H1 (cell line): ENCODE measurements at regions not wholly inside any gene's neighbourhood (a gene's known extent, or its start where the extent isn't known, plus 50 kb on each side); places are given as distances from the start of the nearest gene placed in this dataset.

ENCODE experiments used
- CTCF ChIA-PET: fragments of 300-600 bp; sonication (Branson Sonifier 250); formaldehyde crosslinking; loops from one replicate; lab custom pipeline; 2021; ENCODE audit not compliant: partially characterized antibody; lab: Charles Lee
- POLR2A ChIA-PET: fragments of 300-600 bp; sonication (Branson Sonifier 250); formaldehyde crosslinking; loops from one replicate; lab custom pipeline; 2021; ENCODE audit warnings: inconsistent platforms; ENCODE audit not compliant: partially characterized antibody; lab: Charles Lee
- DNase-seq, 2 experiments: peaks; one replicate each; pipeline versions ENCODE4 v3.0.0 to v3.0.0-alpha.2; 2010 to 2022; ENCODE audit warnings: low spot score in 2 of 2, low read depth in 1 of 2, mixed read lengths in 1 of 2
- FAIRE-seq: peaks from 2 replicates; lab custom pipeline; 2011; peaks lifted over from hg19 to GRCh38; lab: Jason Lieb, UNC
- H2AFZ ChIP-seq: 2 replicates; pipeline ENCODE4 v1.8.1; 2012; ENCODE audit warnings: low read length, inconsistent platforms
- H2AK5ac ChIP-seq: 2 replicates; pipeline ENCODE4 v1.6.1; 2013; ENCODE audit warnings: low read depth, low read length
- H2BK120ac ChIP-seq: replicated peaks from 2 replicates; pipeline ENCODE3; 2013; ENCODE audit warnings: low read depth, low read length, inconsistent platforms
- H2BK12ac ChIP-seq: 2 replicates; pipeline ENCODE4 v1.6.1; 2013; ENCODE audit warnings: low read depth, low read length
- H2BK15ac ChIP-seq: 2 replicates; pipeline ENCODE4 v1.6.1; 2013; ENCODE audit warnings: low read length
- H2BK20ac ChIP-seq: 2 replicates; pipeline ENCODE4 v1.6.1; 2013; ENCODE audit warnings: low read length
- H2BK5ac ChIP-seq: 2 replicates; pipeline ENCODE4 v1.6.1; 2013; ENCODE audit warnings: low read depth, low read length
- H3K14ac ChIP-seq: 2 replicates; pipeline ENCODE4 v1.6.1; 2013; ENCODE audit warnings: inconsistent platforms; ENCODE audit not compliant: insufficient read length
- H3K18ac ChIP-seq: 2 replicates; pipeline ENCODE4 v1.6.1; 2013; ENCODE audit warnings: low read length; ENCODE audit errors: extremely low read depth
- H3K23ac ChIP-seq: 2 replicates; pipeline ENCODE4 v1.6.1; 2013; ENCODE audit warnings: inconsistent platforms; ENCODE audit not compliant: insufficient read length
- H3K23me2 ChIP-seq: 2 replicates; pipeline ENCODE4 v1.6.1; 2013; ENCODE audit warnings: low read depth, low read length
- H3K27ac ChIP-seq: 2 replicates; pipeline ENCODE4 v1.6.1; 2011; ENCODE audit warnings: low read depth, low read length, inconsistent platforms
- H3K27me3 ChIP-seq, 4 experiments: replicated peaks in 1 of 4; 1 replicate in 1 of 4; 2 replicates in 3 of 4; pipeline versions ENCODE4 v1.6.1 to v1.8.1; 2011 to 2013; ENCODE audit warnings: low read length in 3 of 4, mild to moderate bottlenecking in 3 of 4, inconsistent platforms in 2 of 4, mixed read lengths in 2 of 4, moderate library complexity in 1 of 4; ENCODE audit not compliant: control insufficient read depth in 3 of 4, insufficient read depth in 3 of 4; ENCODE audit errors: extremely low read depth in 1 of 4
- H3K36me3 ChIP-seq, 4 experiments: 2 replicates each; pipeline versions ENCODE4 v1.6.1 to v1.8.1; 2011 to 2013; ENCODE audit warnings: mild to moderate bottlenecking in 4 of 4, low read length in 3 of 4, moderate library complexity in 2 of 4, control low read depth in 1 of 4, inconsistent platforms in 1 of 4; ENCODE audit not compliant: insufficient read depth in 4 of 4, control insufficient read depth in 2 of 4
- H3K4ac ChIP-seq: replicated peaks from 2 replicates; pipeline ENCODE3; 2013; ENCODE audit warnings: low read length, low read depth, mixed read lengths, inconsistent platforms; ENCODE audit not compliant: insufficient read length
- H3K4me1 ChIP-seq, 4 experiments: replicated peaks in 1 of 4; 1 replicate in 1 of 4; 2 replicates in 3 of 4; pipeline versions ENCODE4 v1.6.1 to v1.8.1; 2011 to 2013; ENCODE audit warnings: low read length in 3 of 4, inconsistent platforms in 2 of 4, mixed read lengths in 1 of 4; ENCODE audit not compliant: insufficient read depth in 4 of 4, control insufficient read depth in 3 of 4
- H3K4me2 ChIP-seq, 2 experiments: 2 replicates each; pipeline versions ENCODE4 v1.6.1 to v1.8.1; 2011 to 2013; ENCODE audit warnings: low read depth in 2 of 2, low read length in 2 of 2, control low read depth in 1 of 2, inconsistent platforms in 1 of 2, mild to moderate bottlenecking in 1 of 2; ENCODE audit not compliant: insufficient read depth in 1 of 2
- H3K4me3 ChIP-seq, 4 experiments: fragments of 200-600, 300-600 bp in 1 of 4; sonication (generic), shearing (Covaris generic), sonication (Bioruptor Twin) in 1 of 4; 2 replicates each; pipeline versions ENCODE4 v1.5.1 to v1.8.1; 2011 to 2016; ENCODE audit warnings: low read length in 4 of 4, low read depth in 3 of 4, control low read depth in 2 of 4, inconsistent platforms in 2 of 4, mild to moderate bottlenecking in 2 of 4, mixed read lengths in 1 of 4, moderate library complexity in 1 of 4; ENCODE audit not compliant: insufficient read depth in 2 of 4; ENCODE audit errors: extremely low read depth in 1 of 4
- H3K56ac ChIP-seq: replicated peaks from 2 replicates; pipeline ENCODE3; 2013; ENCODE audit warnings: low read depth, mild to moderate bottlenecking, mixed read lengths, low read length, inconsistent platforms; ENCODE audit not compliant: insufficient read length
- H3K79me1 ChIP-seq: 2 replicates; pipeline ENCODE4 v1.6.1; 2013; ENCODE audit warnings: low read depth, low read length, control low read depth
- H3K79me2 ChIP-seq, 2 experiments: 2 replicates each; pipeline versions ENCODE4 v1.6.1 to v1.8.1; 2012 to 2013; ENCODE audit warnings: low read length in 2 of 2, mild to moderate bottlenecking in 2 of 2, inconsistent platforms in 1 of 2; ENCODE audit not compliant: insufficient read depth in 2 of 2, control insufficient read depth in 1 of 2
- H3K9ac ChIP-seq, 4 experiments: replicated peaks in 1 of 4; 1 replicate in 1 of 4; 2 replicates in 3 of 4; pipeline versions ENCODE4 v1.6.1 to v1.8.1; 2011 to 2013; ENCODE audit warnings: low read depth in 3 of 4, low read length in 3 of 4, control low read depth in 2 of 4, mild to moderate bottlenecking in 2 of 4, moderate library complexity in 2 of 4, inconsistent platforms in 1 of 4; ENCODE audit errors: extremely low read depth in 1 of 4
- H3K9me3 ChIP-seq, 2 experiments: 2 replicates each; pipeline versions ENCODE4 v1.6.1 to v1.8.1; 2012 to 2013; ENCODE audit warnings: mild to moderate bottlenecking in 2 of 2, moderate library complexity in 2 of 2, control low read depth in 1 of 2, inconsistent platforms in 1 of 2, low read depth in 1 of 2, low read length in 1 of 2, mixed read lengths in 1 of 2; ENCODE audit not compliant: insufficient read depth in 2 of 2
- H4K20me1 ChIP-seq, 2 experiments: replicated peaks in 1 of 2; 2 replicates each; pipeline versions ENCODE3 to v1.8.1; 2011 to 2013; ENCODE audit warnings: inconsistent platforms in 2 of 2, low read length in 2 of 2, mild to moderate bottlenecking in 1 of 2; ENCODE audit not compliant: insufficient read depth in 2 of 2, control insufficient read depth in 1 of 2
- H4K5ac ChIP-seq: 2 replicates; pipeline ENCODE4 v1.6.1; 2013; ENCODE audit warnings: low read length, low read depth, mixed read lengths, inconsistent platforms; ENCODE audit not compliant: insufficient read length
- H4K8ac ChIP-seq: 2 replicates; pipeline ENCODE4 v1.8.0; 2013; ENCODE audit warnings: mild to moderate bottlenecking, moderate library complexity, low read length, inconsistent platforms; ENCODE audit not compliant: insufficient read depth; ENCODE audit errors: extremely low read depth
- H4K91ac ChIP-seq: replicated peaks from 2 replicates; pipeline ENCODE3; 2013; ENCODE audit warnings: low read length, mixed read lengths, inconsistent platforms; ENCODE audit not compliant: insufficient read length
- CBX8 ChIP-seq: fragments of 300-800, 300-1000 bp; sonication (generic); IDR thresholded peaks from 2 replicates; pipeline ENCODE4 v1.7.1; 2016; ENCODE audit warnings: low read depth, low read length, borderline replicate concordance
- CEBPB ChIP-seq: IDR thresholded peaks from 2 replicates; pipeline ENCODE4 v1.6.1; 2012; ENCODE audit warnings: low read depth, low read length
- CREB1 ChIP-seq: IDR thresholded peaks from 2 replicates; pipeline ENCODE4 v1.6.1; 2012; ENCODE audit warnings: inconsistent platforms
- EP300 ChIP-seq, 2 experiments: IDR thresholded peaks; 1 replicate in 1 of 2; 2 replicates in 1 of 2; pipeline ENCODE4 v1.6.1; 2011 to 2012; ENCODE audit warnings: low read depth in 2 of 2, low read length in 2 of 2, mild to moderate bottlenecking in 2 of 2, borderline replicate concordance in 1 of 2, inconsistent platforms in 1 of 2, moderate library complexity in 1 of 2
- EZH2 ChIP-seq: fragments of 200-600 bp; sonication (generic); IDR thresholded peaks from 2 replicates; pipeline ENCODE4 v1.7.1; 2012; ENCODE audit warnings: low read depth, mild to moderate bottlenecking, moderate library complexity, low read length, inconsistent platforms; ENCODE audit not compliant: severe bottlenecking
- KDM4A ChIP-seq: IDR thresholded peaks from one replicate; pipeline ENCODE4 v1.7.1; 2012; ENCODE audit warnings: low read depth, mild to moderate bottlenecking, moderate library complexity, low read length, inconsistent platforms; ENCODE audit not compliant: severe bottlenecking
- POLR2A ChIP-seq, 2 experiments: IDR thresholded peaks; 1 replicate in 1 of 2; 2 replicates in 1 of 2; pipeline ENCODE4 v1.6.1; 2011; ENCODE audit warnings: low read depth in 2 of 2, low read length in 2 of 2, mild to moderate bottlenecking in 2 of 2; ENCODE audit errors: control extremely low read depth in 1 of 2
- RNF2 ChIP-seq: fragments of 200-900, 300-1000 bp; sonication (generic); IDR thresholded peaks from 2 replicates; pipeline ENCODE4 v1.7.1; 2016; ENCODE audit warnings: borderline replicate concordance, low read depth, mild to moderate bottlenecking, antibody characterized with exemption, low read length; ENCODE audit not compliant: poor library complexity, severe bottlenecking; ENCODE audit errors: missing control alignments
- TAF1 ChIP-seq: IDR thresholded peaks from 2 replicates; pipeline ENCODE4 v1.6.1; 2011; ENCODE audit warnings: mild to moderate bottlenecking, low read depth, low read length
- TAF7 ChIP-seq: optimal IDR thresholded peaks from 2 replicates; pipeline ENCODE3; 2011; ENCODE audit warnings: low read depth, mild to moderate bottlenecking, inconsistent platforms, low read length, moderate library complexity, borderline replicate concordance
- TBP ChIP-seq: IDR thresholded peaks from 2 replicates; pipeline ENCODE4 v1.6.1; 2011; ENCODE audit warnings: low read depth, low read length, improper control_type of control experiment
- YY1 ChIP-seq: IDR thresholded peaks from 2 replicates; pipeline ENCODE4 v1.6.1; 2011; ENCODE audit warnings: low read depth, mild to moderate bottlenecking, low read length
- WGBS, 2 experiments: shearing (Covaris generic) in 1 of 2; methylation state at CpG; one replicate each; pipeline versions ENCODE4 v1.1.6 to v1.1.7; 2013 to 2015; ENCODE audit warnings: low lambda C conversion rate in 2 of 2, mixed read lengths in 2 of 2, inconsistent platforms in 1 of 2, low coverage in 1 of 2, missing lambda C conversion rate in 1 of 2; ENCODE audit not compliant: insufficient replicate concordance in 2 of 2, insufficient coverage in 1 of 2, insufficient read length in 1 of 2; ENCODE audit errors: extremely low coverage in 1 of 2, missing lambda C conversion rate in 1 of 2; 5-methylcytosine and 5-hydroxymethylcytosine counted together
- TF ChIP-seq, protein P1 (sequence below): IDR thresholded peaks from 2 replicates; pipeline ENCODE4 v1.6.1; 2012; ENCODE audit warnings: inconsistent platforms

DNA sequence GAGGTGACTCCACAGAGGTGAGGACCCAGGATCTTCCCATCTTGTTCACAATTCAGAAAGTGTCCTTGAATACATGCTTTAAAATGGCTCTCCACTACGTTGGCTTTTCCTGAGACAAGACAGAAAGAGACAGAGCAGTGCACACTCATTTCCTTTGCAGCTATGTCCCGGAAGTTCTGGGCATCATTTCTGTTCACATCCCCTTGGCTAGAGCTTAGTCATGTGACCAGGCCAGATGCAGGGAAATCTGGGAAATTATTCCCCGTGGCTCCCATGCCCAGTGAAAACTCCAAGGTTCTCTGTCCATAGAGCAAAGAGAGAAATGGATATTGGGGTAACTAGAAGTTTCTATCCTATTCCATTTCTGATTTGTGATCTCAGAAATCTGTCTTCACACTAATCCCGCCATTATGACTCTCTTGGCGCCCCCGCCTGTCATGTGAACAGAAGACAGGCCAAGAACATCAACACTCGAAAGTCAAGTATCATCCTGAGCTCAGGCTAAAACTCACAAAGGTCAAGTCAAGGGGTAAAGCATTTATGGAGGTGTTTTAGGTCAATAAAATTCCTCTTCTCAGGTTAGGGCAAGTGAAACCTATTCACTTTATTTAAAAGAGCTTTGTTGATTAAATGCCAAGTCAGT, 251.4 kb upstream of the HABP2 start:
- ChIA-PET CTCF (interaction anchor here (0.5 to 2.9 kb wide), 50 partner anchors 9 to 621 kb away, joined by 3 to 17 read pairs (median 4); no protein-coding TSS in a partner anchor), POLR2A (no interaction called here)
- H2AFZ ChIP-seq, result no peak overlapping the region
- no peak overlapping the region for H2AK5ac ChIP-seq
- H3K14ac ChIP-seq, result no peak overlapping the region
- no peaks in the 10 kb centered on the region for H3K79me2 ChIP-seq
- H3K79me1 ChIP-seq, result no peaks in the 10 kb centered on the region
- no peaks in the 10 kb centered on the region for H3K9me3 ChIP-seq
- no peaks in the 10 kb centered on the region for H3K36me3 ChIP-seq
- H3K18ac ChIP-seq, result no peak overlapping the region
- DNase-seq (no peak), FAIRE-seq (peak; percentile 84)
- H3K56ac ChIP-seq, result no peak overlapping the region
- H4K8ac ChIP-seq, result no peak overlapping the region
- no peak overlapping the region for H2BK120ac ChIP-seq
- H3K9ac ChIP-seq, result no peak overlapping the region
- no peaks in the 10 kb centered on the region; a peak in 1 of 7 replicates for H3K4me1 ChIP-seq
- no peak overlapping the region for H2BK20ac ChIP-seq
- no peaks in the 10 kb centered on the region for H3K27me3 ChIP-seq
- no peak overlapping the region for H2BK5ac ChIP-seq
- H3K27ac ChIP-seq, result no peak overlapping the region
- no peak overlapping the region for H2BK15ac ChIP-seq
- H4K5ac ChIP-seq, result no peak overlapping the region
- no peak overlapping the region for H3K23ac ChIP-seq
- no peak overlapping the region for H2BK12ac ChIP-seq
- no peak overlapping the region for H3K4me2 ChIP-seq
- no peak overlapping the region for H3K4me3 ChIP-seq
- 84% methylated on average over 7 of the region's 7 CpGs; no CpG with 5 or more reads in 1 of the 2 experiments for WGBS, 2 experiments
- H4K91ac ChIP-seq, result no peak overlapping the region
- no peaks in the 10 kb centered on the region for H4K20me1 ChIP-seq
- no peak overlapping the region for H3K4ac ChIP-seq
- no peaks in the 10 kb centered on the region for H3K23me2 ChIP-seq
- TF ChIP-seq TAF7 (no peak), EP300 (IDR thresholded peaks at IDR 0.05; ENCODE audit: borderline replicate concordance in 1 of 2, low read depth in 2 of 2, low read length in 2 of 2) (no peak), CBX8 (no peak), KDM4A (no peak), CEBPB (no peak), TBP (no peak), EZH2 (no peak), TAF1 (no peak), YY1 (0 out of 2 replicates have a peak, but pooled peaks have one; percentile 38), RNF2 (no peak), POLR2A (IDR thresholded peaks at IDR 0.05; ENCODE audit: control extremely low read depth in 1 of 2, low read depth in 2 of 2, low read length in 2 of 2) (no peak), CREB1 (no peak)
- TF ChIP-seq, protein P1, sequence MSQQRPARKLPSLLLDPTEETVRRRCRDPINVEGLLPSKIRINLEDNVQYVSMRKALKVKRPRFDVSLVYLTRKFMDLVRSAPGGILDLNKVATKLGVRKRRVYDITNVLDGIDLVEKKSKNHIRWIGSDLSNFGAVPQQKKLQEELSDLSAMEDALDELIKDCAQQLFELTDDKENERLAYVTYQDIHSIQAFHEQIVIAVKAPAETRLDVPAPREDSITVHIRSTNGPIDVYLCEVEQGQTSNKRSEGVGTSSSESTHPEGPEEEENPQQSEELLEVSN, result peak; percentile 77
